PC-9 (cell line): ENCODE measurements at regions not wholly inside any gene's neighbourhood (a gene's known extent, or its start where the extent isn't known, plus 50 kb on each side); places are given as distances from the start of the nearest gene placed in this dataset.
"Not testable (repeated sequence)": the region's sequence is repeated elsewhere in the genome, so short reads cannot be mapped to it uniquely, and the experiment has no call there.

Source experiments
- BruUV-seq: library from RNA; stranded (reverse); fragments of 400-500 nt; replicated peaks from 2 replicates; lab custom pipeline; 2021; lab: Mats Ljungman, UMichigan
- CTCF ChIA-PET: fragments of 300-600 bp; sonication (Branson Sonifier 250); formaldehyde crosslinking; loops from one replicate; lab custom pipeline; 2022; ENCODE audit warnings: antibody characterized with exemption; lab: Charles Lee
- POLR2A ChIA-PET: fragments of 300-600 bp; sonication (Branson Sonifier 250); formaldehyde crosslinking; loops from one replicate; lab custom pipeline; 2022; ENCODE audit warnings: antibody characterized with exemption; ENCODE audit not compliant: unreplicated experiment; lab: Charles Lee
- DNase-seq, 2 experiments: peaks; one replicate each; pipeline versions ENCODE4 v3.0.0 to v3.0.0-alpha.2; 2015 to 2022; ENCODE audit warnings: mixed read lengths in 1 of 2
- H2AFZ ChIP-seq: fragments of 200-600 bp; sonication (generic); 2 replicates; pipeline ENCODE4 v1.8.1; 2017; ENCODE audit warnings: antibody characterized with exemption
- H3F3A ChIP-seq: fragments of 200-600 bp; sonication (generic); 2 replicates; pipeline ENCODE4 v1.8.1; 2017; ENCODE audit warnings: antibody characterized with exemption, mild to moderate bottlenecking, low read depth; ENCODE audit not compliant: insufficient read depth
- H3K27ac ChIP-seq: fragments of 200-600 bp; sonication (generic); 2 replicates; pipeline ENCODE4 v1.6.1; 2016; ENCODE audit warnings: mixed run types
- H3K27me3 ChIP-seq: fragments of 200-600 bp; sonication (generic); 2 replicates; pipeline ENCODE4 v1.6.1; 2016; ENCODE audit warnings: low read depth, mixed run types; ENCODE audit not compliant: insufficient read depth
- H3K36me3 ChIP-seq: fragments of 200-600 bp; sonication (generic); 2 replicates; pipeline ENCODE4 v1.6.1; 2016; ENCODE audit warnings: low read depth, mixed run types
- H3K4me1 ChIP-seq: fragments of 200-600 bp; sonication (generic); replicated peaks from 2 replicates; pipeline ENCODE4 v1.6.1; 2016; ENCODE audit warnings: mixed run types; ENCODE audit not compliant: insufficient read depth
- H3K4me2 ChIP-seq: fragments of 200-600 bp; sonication (generic); 2 replicates; pipeline ENCODE4 v1.6.1; 2017; ENCODE audit warnings: mixed run types
- H3K4me3 ChIP-seq: fragments of 200-600 bp; sonication (generic); 2 replicates; pipeline ENCODE4 v1.6.1; 2016; ENCODE audit warnings: mixed run types
- H3K79me2 ChIP-seq: fragments of 200-600 bp; sonication (generic); 2 replicates; pipeline ENCODE4 v1.6.1; 2017; ENCODE audit warnings: low read depth, mixed run types
- H3K9me2 ChIP-seq: fragments of 200-600 bp; sonication (generic); 2 replicates; pipeline ENCODE4 v1.8.1; 2017; ENCODE audit warnings: mild to moderate bottlenecking; ENCODE audit not compliant: insufficient read depth
- H3K9me3 ChIP-seq: fragments of 200-600 bp; sonication (generic); 2 replicates; pipeline ENCODE4 v1.8.1; 2016; ENCODE audit warnings: low read depth; ENCODE audit not compliant: insufficient read depth
- H4K20me1 ChIP-seq: fragments of 200-600 bp; sonication (generic); 2 replicates; pipeline ENCODE4 v1.8.1; 2017; ENCODE audit not compliant: insufficient read depth
- EZH2 ChIP-seq: fragments of 200-600 bp; sonication (generic); IDR thresholded peaks from 2 replicates; pipeline ENCODE4 v1.8.0; 2017; ENCODE audit warnings: antibody characterized with exemption, low read depth
- intact Hi-C: fragments of 100-400 bp; cut with micrococcal nuclease; formaldehyde crosslinking; loops from one replicate; pipeline ENCODE4 v1.10.0; 2022; ENCODE audit not compliant: unreplicated experiment
- TF ChIP-seq, protein P1 (sequence below): fragments of 200-600 bp; sonication (generic); conservative IDR thresholded peaks from 2 replicates; pipeline ENCODE4 v1.6.1; 2017; ENCODE audit warnings: mixed run types, antibody characterized with exemption, mild to moderate bottlenecking, moderate library complexity

DNA sequence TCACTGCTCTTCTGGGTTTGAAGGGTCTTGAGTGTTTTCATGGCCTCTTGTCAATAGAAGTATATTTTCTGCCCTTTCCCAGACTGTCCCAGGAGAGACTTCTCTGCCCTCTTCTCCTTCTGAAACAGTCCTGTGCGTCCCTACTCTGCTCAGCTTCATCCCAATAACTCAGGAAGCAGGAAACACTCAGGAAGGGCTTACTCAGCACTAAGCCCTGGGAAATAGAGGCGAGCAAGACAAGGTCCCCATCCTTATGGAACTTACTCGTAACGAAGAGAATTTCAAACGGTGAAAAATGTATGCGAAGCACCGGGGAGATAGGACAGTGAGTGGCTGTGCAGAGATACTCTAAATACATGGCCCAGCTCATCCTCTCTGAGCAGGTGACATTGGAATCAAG, 52.8 kb upstream of the TFRC start:
- Histone ChIP-seq H3F3A (peaks cover 51% of the 10 kb centered on the region), H3K9me3 (no peaks in the 10 kb centered on the region), H3K27ac (peak overlapping the region; percentile 85), H2AFZ (no peak overlapping the region), H3K4me1 (peaks cover 56% of the 10 kb centered on the region), H3K36me3 (no peaks in the 10 kb centered on the region), H3K4me2 (peak overlapping the region; percentile 75), H3K9me2 (no peaks in the 10 kb centered on the region), H3K27me3 (no peaks in the 10 kb centered on the region), H4K20me1 (no peaks in the 10 kb centered on the region), H3K79me2 (no peaks in the 10 kb centered on the region), H3K4me3 (no peak overlapping the region)
- ChIA-PET CTCF (interaction anchor here (0.6 kb wide), 1 partner anchor 81 kb away, joined by 4 read pairs; no protein-coding TSS in a partner anchor), POLR2A (no interaction called here)
- no TSS peak for BruUV-seq
- intact Hi-C loops, result loop anchor here (5.0 kb wide), 1 partner anchor 203 kb away; the partner anchor contains the start of gene TM4SF19
- no peak for DNase-seq
- no peak for TF ChIP-seq EZH2
- TF ChIP-seq, protein P1, sequence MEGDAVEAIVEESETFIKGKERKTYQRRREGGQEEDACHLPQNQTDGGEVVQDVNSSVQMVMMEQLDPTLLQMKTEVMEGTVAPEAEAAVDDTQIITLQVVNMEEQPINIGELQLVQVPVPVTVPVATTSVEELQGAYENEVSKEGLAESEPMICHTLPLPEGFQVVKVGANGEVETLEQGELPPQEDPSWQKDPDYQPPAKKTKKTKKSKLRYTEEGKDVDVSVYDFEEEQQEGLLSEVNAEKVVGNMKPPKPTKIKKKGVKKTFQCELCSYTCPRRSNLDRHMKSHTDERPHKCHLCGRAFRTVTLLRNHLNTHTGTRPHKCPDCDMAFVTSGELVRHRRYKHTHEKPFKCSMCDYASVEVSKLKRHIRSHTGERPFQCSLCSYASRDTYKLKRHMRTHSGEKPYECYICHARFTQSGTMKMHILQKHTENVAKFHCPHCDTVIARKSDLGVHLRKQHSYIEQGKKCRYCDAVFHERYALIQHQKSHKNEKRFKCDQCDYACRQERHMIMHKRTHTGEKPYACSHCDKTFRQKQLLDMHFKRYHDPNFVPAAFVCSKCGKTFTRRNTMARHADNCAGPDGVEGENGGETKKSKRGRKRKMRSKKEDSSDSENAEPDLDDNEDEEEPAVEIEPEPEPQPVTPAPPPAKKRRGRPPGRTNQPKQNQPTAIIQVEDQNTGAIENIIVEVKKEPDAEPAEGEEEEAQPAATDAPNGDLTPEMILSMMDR, result no peak

DNA sequence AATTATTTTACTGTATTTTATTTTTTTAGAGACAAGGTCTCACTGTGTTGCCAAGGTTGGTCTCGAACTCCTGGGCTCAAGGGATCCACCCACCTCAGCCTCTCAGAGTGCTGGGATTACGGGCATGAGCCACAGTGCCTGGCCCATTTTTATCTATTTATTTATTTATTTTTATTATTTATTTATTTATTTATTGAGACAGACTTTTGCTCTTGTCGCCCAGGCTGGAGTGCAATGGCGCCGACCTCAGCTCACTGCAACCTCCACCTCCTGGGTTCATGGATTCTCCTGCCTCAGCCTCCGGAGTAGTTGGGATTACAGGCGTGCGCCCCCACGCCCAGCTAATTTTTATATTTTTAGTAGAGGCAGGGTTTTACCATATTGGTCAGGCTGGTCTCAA, 52.0 kb upstream of the TFRC start:
- H3K27ac ChIP-seq, H3K27me3 ChIP-seq, H3K4me2 ChIP-seq, intact Hi-C loops, DNase-seq, BruUV-seq, H3K4me3 ChIP-seq, CTCF ChIA-PET, POLR2A ChIA-PET, H2AFZ ChIP-seq, H3K9me3 ChIP-seq, H3K36me3 ChIP-seq, H3K79me2 ChIP-seq, H3K9me2 ChIP-seq, H4K20me1 ChIP-seq: not testable (repeated sequence)
- peaks cover 44% of the 10 kb centered on the region for H3F3A ChIP-seq
- peaks cover 48% of the 10 kb centered on the region for H3K4me1 ChIP-seq

DNA sequence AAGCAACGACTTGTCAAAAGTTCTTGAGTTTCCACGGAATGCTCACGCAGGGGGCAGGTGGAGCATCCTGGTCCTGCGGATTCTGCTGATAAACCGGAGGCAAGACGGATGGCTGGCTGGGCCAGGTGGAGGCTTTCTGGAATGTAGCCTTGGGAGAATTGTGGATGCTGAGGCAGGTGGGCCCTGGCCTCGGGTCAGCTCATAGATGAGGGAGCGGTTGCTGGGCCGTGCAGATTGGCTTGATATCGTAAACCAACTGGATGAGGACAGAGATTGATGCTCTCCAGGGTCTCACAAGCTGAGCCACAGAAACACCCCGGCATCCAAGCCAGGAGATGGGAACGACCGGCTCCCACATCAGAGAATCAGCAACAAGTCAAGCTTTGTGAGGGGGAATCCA, 50.0 kb upstream of the TFRC start:
- Histone ChIP-seq H3K79me2 (no peaks in the 10 kb centered on the region), H3K4me1 (peaks cover 46% of the 10 kb centered on the region), H3K9me3 (no peaks in the 10 kb centered on the region), H4K20me1 (no peaks in the 10 kb centered on the region), H3K4me2 (no peak overlapping the region), H3K4me3 (no peak overlapping the region), H3K9me2 (no peaks in the 10 kb centered on the region), H3F3A (peaks cover 34% of the 10 kb centered on the region), H3K27ac (no peak overlapping the region), H3K27me3 (no peaks in the 10 kb centered on the region), H2AFZ (no peak overlapping the region), H3K36me3 (no peaks in the 10 kb centered on the region)
- TF ChIP-seq, protein P1, result no peak
- no peak for TF ChIP-seq EZH2
- DNase-seq, result no peak
- intact Hi-C loops, result no loop called here
- POLR2A ChIA-PET, result interaction anchor here (0.5 to 0.7 kb wide), 2 partner anchors 39 to 576 kb away, joined by 3 to 4 read pairs; no protein-coding TSS in a partner anchor
- CTCF ChIA-PET, result no interaction called here
- BruUV-seq, result no TSS peak
